ENCODE measurements at regions not wholly inside any gene's neighbourhood (a gene's known extent, or its start where the extent isn't known, plus 50 kb on each side); places are given as distances from the start of the nearest gene placed in this dataset.

- TF ChIP-seq CTCF (IDR thresholded peaks at IDR 0.05 in 4 of 5, conservative IDR thresholded peaks at IDR 0.05 in 1 of 5) (no peak), POLR2A (IDR thresholded peaks at IDR 0.05) (no peak)
Observed at GRCh38 chr2:2587354-2587753, 256.3 kb upstream of the MYT1L start.

Measured in gastrocnemius medialis (tissue), 4 donors.